GM23338 (cell line): ENCODE measurements at regions not wholly inside any gene's neighbourhood (a gene's known extent, or its start where the extent isn't known, plus 50 kb on each side); places are given as distances from the start of the nearest gene placed in this dataset.
"Not testable (repeated sequence)": the region's sequence is repeated elsewhere in the genome, so short reads cannot be mapped to it uniquely, and the experiment has no call there.

Source experiments
- ATAC-seq: fragments of 200-7000 bp; cut with Tn5 transposase; 3 replicates; pipeline ENCODE4 v1.9.1; 2020
- DNase-seq: peaks from one replicate; pipeline ENCODE4 v3.0.0-alpha.2; 2015; ENCODE audit warnings: low spot score
- H2AFZ ChIP-seq: fragments of 200-600 bp; sonication (generic); 2 replicates; pipeline ENCODE4 v1.8.0; 2016; ENCODE audit warnings: antibody characterized with exemption, mild to moderate bottlenecking, moderate library complexity
- H3F3A ChIP-seq: fragments of 200-600 bp; sonication (generic); replicated peaks from 2 replicates; pipeline ENCODE4 v1.8.0; 2017; ENCODE audit warnings: antibody characterized with exemption, mixed run types, low read depth
- H3K27ac ChIP-seq: fragments of 200-600 bp; sonication (generic); 2 replicates; pipeline ENCODE4 v1.6.1; 2016; ENCODE audit warnings: low read depth
- H3K27me3 ChIP-seq: fragments of 200-600 bp; sonication (generic); 2 replicates; pipeline ENCODE4 v1.8.0; 2016; ENCODE audit warnings: mild to moderate bottlenecking, mixed run types, moderate library complexity; ENCODE audit not compliant: insufficient read depth
- H3K36me3 ChIP-seq: fragments of 200-600 bp; sonication (generic); 2 replicates; pipeline ENCODE4 v1.8.0; 2016; ENCODE audit warnings: mild to moderate bottlenecking; ENCODE audit not compliant: insufficient read depth
- H3K4me1 ChIP-seq: fragments of 200-600 bp; sonication (generic); 2 replicates; pipeline ENCODE4 v1.8.0; 2016; ENCODE audit warnings: mild to moderate bottlenecking, moderate library complexity; ENCODE audit not compliant: insufficient read depth
- H3K4me2 ChIP-seq: fragments of 200-600 bp; sonication (generic); 2 replicates; pipeline ENCODE4 v1.7.1; 2017; ENCODE audit warnings: mixed run types
- H3K4me3 ChIP-seq: fragments of 200-600 bp; sonication (generic); 2 replicates; pipeline ENCODE4 v1.6.1; 2016; ENCODE audit warnings: mixed run types
- H3K79me2 ChIP-seq: fragments of 200-600 bp; sonication (generic); replicated peaks from 2 replicates; pipeline ENCODE4 v1.8.0; 2017; ENCODE audit warnings: mild to moderate bottlenecking; ENCODE audit not compliant: insufficient read depth
- H3K9me2 ChIP-seq: fragments of 200-600 bp; sonication (generic); 2 replicates; pipeline ENCODE4 v1.8.0; 2017; ENCODE audit not compliant: insufficient read depth
- H4K20me1 ChIP-seq: fragments of 200-600 bp; sonication (generic); replicated peaks from 2 replicates; pipeline ENCODE4 v1.8.0; 2017; ENCODE audit warnings: mild to moderate bottlenecking; ENCODE audit not compliant: insufficient read depth
- H3K27ac Mint-ChIP-seq: 2 replicates; pipeline ENCODE4 v1.8.0; 2020; ENCODE audit warnings: inconsistent platforms, mild to moderate bottlenecking, moderate library complexity, mixed read lengths
- H3K27me3 Mint-ChIP-seq: 3 replicates; pipeline ENCODE4 v1.8.0; 2022; ENCODE audit warnings: low read depth, mild to moderate bottlenecking, moderate library complexity, mixed read lengths, inconsistent platforms; ENCODE audit not compliant: insufficient read depth, poor library complexity
- H3K36me3 Mint-ChIP-seq: 3 replicates; pipeline ENCODE4 v1.8.0; 2021; ENCODE audit warnings: low read depth, mild to moderate bottlenecking, inconsistent platforms, moderate library complexity, mixed read lengths
- H3K4me1 Mint-ChIP-seq: 3 replicates; pipeline ENCODE4 v1.8.0; 2020; ENCODE audit warnings: mild to moderate bottlenecking, inconsistent platforms, mixed read lengths
- H3K4me3 Mint-ChIP-seq: 3 replicates; pipeline ENCODE4 v1.8.0; 2021; ENCODE audit warnings: moderate library complexity, mild to moderate bottlenecking, inconsistent platforms, mixed read lengths
- H3K9me3 Mint-ChIP-seq: 3 replicates; pipeline ENCODE4 v1.8.0; 2020; ENCODE audit warnings: moderate library complexity, mild to moderate bottlenecking, inconsistent platforms, mixed read lengths
- EZH2 ChIP-seq: fragments of 200-600 bp; sonication (generic); IDR thresholded peaks from one replicate; pipeline ENCODE4 v1.8.0; 2017; ENCODE audit warnings: antibody characterized with exemption, mild to moderate bottlenecking, low read depth; ENCODE audit not compliant: unreplicated experiment
- EZH2phosphoT487 ChIP-seq: fragments of 200-600 bp; sonication (generic); IDR thresholded peaks from one replicate; pipeline ENCODE4 v1.8.1; 2018; ENCODE audit warnings: antibody characterized with exemption; ENCODE audit not compliant: unreplicated experiment
- JUNB ChIP-seq: IDR thresholded peaks from one replicate; pipeline ENCODE4 v1.6.1; 2016; ENCODE audit warnings: antibody characterized with exemption; ENCODE audit not compliant: unreplicated experiment
- POLR2AphosphoS5 ChIP-seq: IDR thresholded peaks from 2 replicates; pipeline ENCODE4 v1.6.1; 2016; ENCODE audit warnings: antibody characterized with exemption, low read depth
- STAT1 ChIP-seq: IDR thresholded peaks from one replicate; pipeline ENCODE4 v1.6.1; 2016; ENCODE audit warnings: antibody characterized with exemption; ENCODE audit not compliant: unreplicated experiment
- ZNF114 ChIP-seq: fragments of 250-450 bp; sonication (Bioruptor Pico); IDR thresholded peaks from 2 replicates; pipeline ENCODE4 v1.5.0; 2020; ENCODE audit warnings: mild to moderate bottlenecking, moderate library complexity
- ZNF331 ChIP-seq: fragments of 250-450 bp; sonication (Bioruptor Pico); IDR thresholded peaks from 2 replicates; pipeline ENCODE4 v1.5.0; 2020; ENCODE audit warnings: low read depth, mild to moderate bottlenecking, moderate library complexity
- TF ChIP-seq, protein P1 (sequence below): fragments of 250-450 bp; sonication (Bioruptor Pico); IDR thresholded peaks from 2 replicates; pipeline ENCODE4 v1.5.0; 2020; ENCODE audit warnings: mild to moderate bottlenecking, moderate library complexity
- TF ChIP-seq, protein P2 (sequence below): IDR thresholded peaks from 2 replicates; pipeline ENCODE4 v1.6.1; 2016; ENCODE audit warnings: antibody characterized with exemption

DNA sequence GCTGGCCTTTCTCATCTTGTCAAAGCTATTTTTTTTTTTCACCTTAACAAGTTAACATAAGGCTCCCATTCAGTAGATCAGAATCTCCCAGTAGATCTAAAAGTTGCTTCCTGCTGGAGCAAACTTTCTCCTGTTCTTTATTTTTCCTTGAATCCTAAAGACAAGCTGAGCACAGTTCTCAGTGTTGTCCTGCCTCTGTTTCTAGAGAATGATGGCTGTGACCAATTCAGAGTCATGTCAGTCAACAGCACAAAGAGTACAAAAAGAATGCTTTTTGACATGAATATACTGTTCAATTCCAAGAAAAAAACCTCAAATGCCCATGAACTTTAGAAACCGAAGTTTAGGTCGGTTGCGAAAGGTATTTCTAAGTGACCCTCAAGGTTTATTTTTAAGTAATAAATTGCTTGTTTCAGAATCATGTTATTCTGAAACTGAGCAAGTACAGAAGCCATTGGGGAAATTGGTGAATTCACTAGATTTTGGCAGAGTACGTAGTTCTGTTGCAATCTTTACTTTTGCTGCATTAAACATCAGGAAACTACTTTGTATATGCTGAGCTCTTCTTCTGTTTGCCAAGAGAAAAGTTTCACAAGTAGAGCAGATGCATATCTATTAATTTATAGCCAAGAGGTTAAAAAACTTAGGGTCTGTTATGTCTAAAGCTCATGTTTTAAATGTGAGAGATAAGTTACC lies 161.7 kb upstream of the RPS23 start (continued):
- TF ChIP-seq, protein P1, sequence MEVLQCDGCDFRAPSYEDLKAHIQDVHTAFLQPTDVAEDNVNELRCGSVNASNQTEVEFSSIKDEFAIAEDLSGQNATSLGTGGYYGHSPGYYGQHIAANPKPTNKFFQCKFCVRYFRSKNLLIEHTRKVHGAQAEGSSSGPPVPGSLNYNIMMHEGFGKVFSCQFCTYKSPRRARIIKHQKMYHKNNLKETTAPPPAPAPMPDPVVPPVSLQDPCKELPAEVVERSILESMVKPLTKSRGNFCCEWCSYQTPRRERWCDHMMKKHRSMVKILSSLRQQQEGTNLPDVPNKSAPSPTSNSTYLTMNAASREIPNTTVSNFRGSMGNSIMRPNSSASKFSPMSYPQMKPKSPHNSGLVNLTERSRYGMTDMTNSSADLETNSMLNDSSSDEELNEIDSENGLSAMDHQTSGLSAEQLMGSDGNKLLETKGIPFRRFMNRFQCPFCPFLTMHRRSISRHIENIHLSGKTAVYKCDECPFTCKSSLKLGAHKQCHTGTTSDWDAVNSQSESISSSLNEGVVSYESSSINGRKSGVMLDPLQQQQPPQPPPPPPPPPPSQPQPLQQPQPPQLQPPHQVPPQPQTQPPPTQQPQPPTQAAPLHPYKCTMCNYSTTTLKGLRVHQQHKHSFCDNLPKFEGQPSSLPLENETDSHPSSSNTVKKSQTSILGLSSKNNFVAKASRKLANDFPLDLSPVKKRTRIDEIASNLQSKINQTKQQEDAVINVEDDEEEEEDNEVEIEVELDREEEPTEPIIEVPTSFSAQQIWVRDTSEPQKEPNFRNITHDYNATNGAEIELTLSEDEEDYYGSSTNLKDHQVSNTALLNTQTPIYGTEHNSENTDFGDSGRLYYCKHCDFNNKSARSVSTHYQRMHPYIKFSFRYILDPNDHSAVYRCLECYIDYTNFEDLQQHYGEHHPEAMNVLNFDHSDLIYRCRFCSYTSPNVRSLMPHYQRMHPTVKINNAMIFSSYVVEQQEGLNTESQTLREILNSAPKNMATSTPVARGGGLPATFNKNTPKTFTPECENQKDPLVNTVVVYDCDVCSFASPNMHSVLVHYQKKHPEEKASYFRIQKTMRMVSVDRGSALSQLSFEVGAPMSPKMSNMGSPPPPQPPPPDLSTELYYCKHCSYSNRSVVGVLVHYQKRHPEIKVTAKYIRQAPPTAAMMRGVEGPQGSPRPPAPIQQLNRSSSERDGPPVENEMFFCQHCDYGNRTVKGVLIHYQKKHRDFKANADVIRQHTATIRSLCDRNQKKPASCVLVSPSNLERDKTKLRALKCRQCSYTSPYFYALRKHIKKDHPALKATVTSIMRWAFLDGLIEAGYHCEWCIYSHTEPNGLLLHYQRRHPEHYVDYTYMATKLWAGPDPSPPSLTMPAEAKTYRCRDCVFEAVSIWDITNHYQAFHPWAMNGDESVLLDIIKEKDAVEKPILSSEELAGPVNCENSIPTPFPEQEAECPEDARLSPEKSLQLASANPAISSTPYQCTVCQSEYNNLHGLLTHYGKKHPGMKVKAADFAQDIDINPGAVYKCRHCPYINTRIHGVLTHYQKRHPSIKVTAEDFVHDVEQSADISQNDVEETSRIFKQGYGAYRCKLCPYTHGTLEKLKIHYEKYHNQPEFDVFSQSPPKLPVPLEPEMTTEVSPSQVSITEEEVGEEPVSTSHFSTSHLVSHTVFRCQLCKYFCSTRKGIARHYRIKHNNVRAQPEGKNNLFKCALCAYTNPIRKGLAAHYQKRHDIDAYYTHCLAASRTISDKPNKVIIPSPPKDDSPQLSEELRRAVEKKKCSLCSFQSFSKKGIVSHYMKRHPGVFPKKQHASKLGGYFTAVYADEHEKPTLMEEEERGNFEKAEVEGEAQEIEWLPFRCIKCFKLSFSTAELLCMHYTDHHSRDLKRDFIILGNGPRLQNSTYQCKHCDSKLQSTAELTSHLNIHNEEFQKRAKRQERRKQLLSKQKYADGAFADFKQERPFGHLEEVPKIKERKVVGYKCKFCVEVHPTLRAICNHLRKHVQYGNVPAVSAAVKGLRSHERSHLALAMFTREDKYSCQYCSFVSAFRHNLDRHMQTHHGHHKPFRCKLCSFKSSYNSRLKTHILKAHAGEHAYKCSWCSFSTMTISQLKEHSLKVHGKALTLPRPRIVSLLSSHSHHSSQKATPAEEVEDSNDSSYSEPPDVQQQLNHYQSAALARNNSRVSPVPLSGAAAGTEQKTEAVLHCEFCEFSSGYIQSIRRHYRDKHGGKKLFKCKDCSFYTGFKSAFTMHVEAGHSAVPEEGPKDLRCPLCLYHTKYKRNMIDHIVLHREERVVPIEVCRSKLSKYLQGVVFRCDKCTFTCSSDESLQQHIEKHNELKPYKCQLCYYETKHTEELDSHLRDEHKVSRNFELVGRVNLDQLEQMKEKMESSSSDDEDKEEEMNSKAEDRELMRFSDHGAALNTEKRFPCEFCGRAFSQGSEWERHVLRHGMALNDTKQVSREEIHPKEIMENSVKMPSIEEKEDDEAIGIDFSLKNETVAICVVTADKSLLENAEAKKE (CRISPR knock-in tag), result no peak
- no peak for TF ChIP-seq JUNB
- TF ChIP-seq EZH2phosphoT487, result no peak
- TF ChIP-seq ZNF331 (CRISPR knock-in tag), result no peak

DNA sequence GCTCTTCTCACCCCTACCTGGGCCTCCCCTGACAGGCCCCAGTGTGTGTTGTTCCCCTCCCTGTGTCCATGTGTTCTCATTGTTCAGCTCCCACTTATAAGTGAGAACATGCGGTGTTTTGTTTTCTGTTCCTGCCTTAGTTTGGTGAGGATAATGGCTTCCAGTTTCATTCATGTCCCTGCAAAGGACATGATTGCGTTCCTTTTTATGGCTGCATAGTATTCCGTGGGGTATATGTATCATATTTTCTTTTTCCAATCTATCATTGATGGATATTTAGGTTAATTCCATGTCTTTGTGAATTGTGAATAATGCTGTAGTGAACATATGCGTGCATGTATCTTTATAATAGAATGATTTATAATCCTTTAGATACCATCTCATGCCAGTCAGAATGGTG lies 159.4 kb upstream of the RPS23 start:
- not testable (repeated sequence) for H3K4me3 Mint-ChIP-seq, H3K9me2 ChIP-seq, H3K27ac ChIP-seq, DNase-seq, H3K27me3 Mint-ChIP-seq, H3F3A ChIP-seq, H3K4me1 ChIP-seq, H3K27me3 ChIP-seq, H3K4me2 ChIP-seq, H3K4me3 ChIP-seq, H2AFZ ChIP-seq, H3K27ac Mint-ChIP-seq, ATAC-seq, H4K20me1 ChIP-seq, H3K36me3 ChIP-seq, H3K79me2 ChIP-seq
- peaks cover 14% of the 10 kb centered on the region for H3K36me3 Mint-ChIP-seq
- H3K9me3 Mint-ChIP-seq, result peaks cover 16% of the 10 kb centered on the region; the same call in 2 of the 3 replicates
- peaks cover 12% of the 10 kb centered on the region for H3K4me1 Mint-ChIP-seq

DNA sequence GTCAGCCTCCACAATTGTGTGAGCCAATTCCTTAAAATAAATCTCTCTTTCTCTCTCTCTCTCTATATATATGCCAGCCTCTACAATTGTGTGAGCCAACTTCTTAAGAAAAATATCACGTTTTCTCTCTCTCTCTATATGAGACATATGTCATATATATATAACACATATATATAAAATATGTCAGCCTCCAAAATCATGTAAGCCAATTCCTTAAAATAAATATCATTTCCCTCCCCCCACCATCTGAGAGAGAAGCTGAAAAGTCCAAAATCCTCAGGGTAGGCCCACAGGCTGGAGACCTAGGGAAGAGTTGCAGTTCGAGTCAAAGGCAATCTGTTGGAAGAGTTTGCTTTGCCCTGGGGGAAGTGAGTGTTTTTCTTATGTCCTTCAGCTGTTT lies 158.1 kb upstream of the RPS23 start:
- Mint-ChIP-seq H3K4me1 (peaks cover 12% of the 10 kb centered on the region), H3K27me3 (peaks cover 5% of the 10 kb centered on the region), H3K9me3 (peaks cover 16% of the 10 kb centered on the region; the same call in 2 of the 3 replicates), H3K27ac (no peak overlapping the region), H3K36me3 (peaks cover 14% of the 10 kb centered on the region), H3K4me3 (no peak overlapping the region)
- Histone ChIP-seq H3K36me3 (no peaks in the 10 kb centered on the region), H3K4me2 (no peak overlapping the region), H3K4me1 (no peaks in the 10 kb centered on the region), H3K4me3 (no peak overlapping the region), H3K9me2 (no peaks in the 10 kb centered on the region), H3K27ac (no peak overlapping the region), H3F3A (no peaks in the 10 kb centered on the region), H3K27me3 (no peaks in the 10 kb centered on the region), H4K20me1 (no peaks in the 10 kb centered on the region), H2AFZ (no peak overlapping the region), H3K79me2 (no peaks in the 10 kb centered on the region)
- DNase-seq (no peak), ATAC-seq (no peak)
- TF ChIP-seq EZH2 (no peak), ZNF114 (CRISPR knock-in tag) (no peak), STAT1 (no peak), ZNF331 (CRISPR knock-in tag) (no peak), POLR2AphosphoS5 (no peak)
- TF ChIP-seq, protein P2, sequence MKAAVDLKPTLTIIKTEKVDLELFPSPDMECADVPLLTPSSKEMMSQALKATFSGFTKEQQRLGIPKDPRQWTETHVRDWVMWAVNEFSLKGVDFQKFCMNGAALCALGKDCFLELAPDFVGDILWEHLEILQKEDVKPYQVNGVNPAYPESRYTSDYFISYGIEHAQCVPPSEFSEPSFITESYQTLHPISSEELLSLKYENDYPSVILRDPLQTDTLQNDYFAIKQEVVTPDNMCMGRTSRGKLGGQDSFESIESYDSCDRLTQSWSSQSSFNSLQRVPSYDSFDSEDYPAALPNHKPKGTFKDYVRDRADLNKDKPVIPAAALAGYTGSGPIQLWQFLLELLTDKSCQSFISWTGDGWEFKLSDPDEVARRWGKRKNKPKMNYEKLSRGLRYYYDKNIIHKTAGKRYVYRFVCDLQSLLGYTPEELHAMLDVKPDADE, result no peak
